ENCODE measurements at regions not wholly inside any gene's neighbourhood (a gene's known extent, or its start where the extent isn't known, plus 50 kb on each side); places are given as distances from the start of the nearest gene placed in this dataset.

DNA sequence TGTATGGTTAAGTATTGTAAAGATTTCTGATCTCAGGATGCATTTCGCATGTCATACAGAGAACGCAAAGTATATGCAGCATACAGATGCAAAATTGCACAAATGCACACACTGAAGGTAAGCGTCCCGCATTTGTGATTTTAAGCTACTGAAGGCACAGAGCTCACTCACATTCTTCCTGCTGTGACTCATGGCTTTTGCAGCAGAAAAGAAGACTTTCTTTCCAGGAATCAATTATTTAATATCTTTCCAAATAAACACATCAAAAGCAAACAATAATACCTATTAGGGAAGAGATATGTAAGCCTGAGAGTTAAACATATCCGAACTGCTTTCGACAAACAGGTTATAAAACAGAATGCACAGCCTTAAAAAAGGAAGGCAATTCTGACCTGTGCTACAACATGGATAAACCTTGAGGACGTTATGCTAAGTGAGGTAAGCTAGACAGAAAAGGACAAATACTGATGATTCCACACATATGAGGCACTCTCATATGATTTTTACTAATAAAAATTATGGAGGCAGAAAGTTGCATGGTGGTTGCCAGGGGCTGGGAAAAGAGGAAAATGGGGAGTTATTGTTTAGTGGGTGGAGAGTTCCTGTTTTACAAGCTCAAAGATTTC lies 109.0 kb downstream of the TFAP2A start:
- no peak for DNase-seq (ENCODE audit: low spot score)

DNA sequence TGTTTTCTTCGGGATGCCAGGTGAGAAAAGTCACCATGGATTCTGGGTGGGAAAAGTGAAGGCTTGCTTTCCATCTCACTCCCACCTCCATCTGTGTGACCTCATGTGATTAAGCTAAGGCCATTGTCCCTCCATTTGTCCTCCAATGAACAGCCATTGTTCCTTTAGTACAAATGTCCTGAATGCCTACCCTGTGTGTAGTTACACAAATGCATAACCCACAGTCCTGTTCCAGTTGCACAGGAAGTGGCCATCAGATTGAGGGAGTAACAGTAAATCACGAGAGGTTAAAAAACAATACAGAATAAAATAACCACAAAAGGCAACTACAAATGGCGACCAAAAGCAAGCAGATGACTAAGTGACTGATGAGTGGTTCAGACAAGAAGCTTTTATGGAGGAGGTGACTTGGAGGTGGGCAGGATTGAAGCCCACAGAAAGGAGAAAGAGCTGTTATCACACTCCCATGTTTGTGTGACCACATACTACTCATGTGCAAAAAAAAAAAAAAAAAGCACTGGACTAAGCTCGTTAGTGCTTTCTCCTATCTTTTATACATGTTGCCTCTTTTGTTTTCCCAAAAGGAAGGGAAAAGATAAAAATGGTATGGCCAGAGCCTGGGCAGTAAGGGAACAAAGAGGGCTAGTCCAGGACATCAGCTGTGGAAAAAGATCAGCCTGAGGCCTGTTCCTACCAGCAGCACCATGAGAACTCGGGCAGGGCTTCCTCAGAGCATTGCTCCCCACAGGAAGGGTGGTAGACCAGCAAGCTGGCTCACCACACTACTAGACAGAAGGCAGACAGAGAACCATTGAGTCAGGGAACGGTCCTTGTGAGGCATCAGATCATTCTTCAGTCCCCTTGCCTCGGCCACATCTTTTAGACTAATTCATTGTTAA lies 111.0 kb downstream of the TFAP2A start:
- DNase-seq (ENCODE audit: low spot score) = no peak

DNA sequence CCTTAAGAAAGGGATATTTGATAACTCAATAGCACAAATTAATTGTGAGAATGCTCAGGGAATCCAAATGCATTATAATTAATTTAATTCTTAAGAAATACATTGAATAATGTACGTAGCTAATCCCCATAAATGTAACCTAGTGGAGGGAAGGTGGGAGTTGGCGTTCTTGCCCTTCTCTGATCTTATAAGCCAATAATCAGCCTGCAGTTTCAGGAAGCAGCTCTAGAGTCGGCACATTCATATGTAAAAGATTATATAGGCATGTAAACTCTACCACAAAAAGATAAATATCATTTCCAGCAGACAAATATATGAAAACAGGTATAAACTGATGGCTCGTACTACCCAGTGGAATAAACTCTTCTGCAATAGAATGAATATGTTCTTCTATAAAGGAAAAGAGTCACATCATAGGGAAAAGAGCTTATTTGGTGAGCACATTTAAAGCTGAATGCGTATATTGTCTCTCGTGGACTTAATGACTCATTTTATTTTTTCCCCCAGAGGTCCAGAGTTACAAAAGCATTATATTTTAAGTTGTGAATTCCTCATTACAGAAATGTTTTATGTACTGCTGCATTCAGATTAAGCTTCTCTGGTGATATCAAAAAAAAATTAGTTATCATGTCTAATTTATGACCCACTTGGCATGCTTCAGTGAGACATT lies 112.2 kb downstream of the TFAP2A start:
- no peak for DNase-seq (ENCODE audit: low spot score)

DNA sequence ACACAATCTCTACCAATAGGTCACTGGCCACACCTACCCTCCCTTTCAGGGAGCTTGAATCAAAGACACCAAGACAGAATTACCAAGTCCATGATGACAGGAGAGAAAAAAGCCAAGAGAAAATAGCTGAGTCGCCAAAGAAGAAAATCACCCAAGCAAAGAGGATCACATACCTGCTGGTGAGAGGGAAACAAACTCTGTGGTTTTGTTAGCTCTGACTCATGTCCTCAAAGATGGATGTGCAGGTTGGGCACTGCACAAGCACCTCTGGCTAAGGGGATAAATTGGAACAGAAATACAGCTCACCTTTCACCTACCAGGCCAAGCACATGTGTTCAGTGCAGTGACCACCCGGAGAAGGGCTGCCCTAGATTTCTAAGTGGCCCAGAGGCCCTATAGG lies 114.8 kb downstream of the TFAP2A start:
- DNase-seq (ENCODE audit: low spot score) = no peak

DNA sequence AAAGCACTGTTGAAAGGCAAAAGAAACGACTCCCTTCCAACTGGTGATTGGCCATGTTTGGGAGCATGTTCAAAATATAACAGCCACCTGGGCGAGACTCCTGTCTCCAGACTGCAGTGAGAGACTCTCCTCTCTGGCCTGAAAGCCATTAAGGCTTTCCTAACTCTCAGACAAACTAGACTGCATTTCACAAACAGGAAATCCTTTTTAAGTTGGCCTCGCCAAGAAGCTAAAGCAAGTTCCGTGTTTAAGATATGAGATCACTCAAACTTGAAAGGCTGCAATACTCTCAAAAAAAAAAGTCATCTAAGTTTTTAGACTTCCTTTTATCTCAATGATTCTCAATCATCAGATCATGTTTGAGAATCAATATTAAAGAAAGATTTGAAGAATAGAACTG lies 117.0 kb downstream of the TFAP2A start:
- no peak for DNase-seq (ENCODE audit: low spot score)

DNA sequence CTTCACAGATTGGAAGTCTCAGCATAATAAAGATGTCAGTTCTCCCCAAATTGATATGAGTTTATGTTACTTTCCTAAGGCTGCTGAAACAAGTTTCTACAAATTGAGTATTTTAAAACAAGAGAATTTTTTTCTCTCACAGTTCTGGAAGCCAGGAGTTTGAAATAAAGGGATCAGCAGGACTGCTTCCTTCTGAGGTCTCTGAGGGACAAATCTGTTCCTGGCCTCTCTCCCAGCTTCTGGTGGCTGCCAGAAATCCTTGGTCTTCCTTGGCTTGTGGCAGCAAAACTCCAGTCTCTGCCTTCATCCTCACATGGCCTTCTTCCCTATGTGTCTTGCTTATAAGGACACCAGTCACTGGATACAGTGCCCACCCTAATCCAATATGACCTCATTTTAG lies 136.1 kb downstream of the TFAP2A start:
- DNase-seq (ENCODE audit: low spot score) = no peak

DNA sequence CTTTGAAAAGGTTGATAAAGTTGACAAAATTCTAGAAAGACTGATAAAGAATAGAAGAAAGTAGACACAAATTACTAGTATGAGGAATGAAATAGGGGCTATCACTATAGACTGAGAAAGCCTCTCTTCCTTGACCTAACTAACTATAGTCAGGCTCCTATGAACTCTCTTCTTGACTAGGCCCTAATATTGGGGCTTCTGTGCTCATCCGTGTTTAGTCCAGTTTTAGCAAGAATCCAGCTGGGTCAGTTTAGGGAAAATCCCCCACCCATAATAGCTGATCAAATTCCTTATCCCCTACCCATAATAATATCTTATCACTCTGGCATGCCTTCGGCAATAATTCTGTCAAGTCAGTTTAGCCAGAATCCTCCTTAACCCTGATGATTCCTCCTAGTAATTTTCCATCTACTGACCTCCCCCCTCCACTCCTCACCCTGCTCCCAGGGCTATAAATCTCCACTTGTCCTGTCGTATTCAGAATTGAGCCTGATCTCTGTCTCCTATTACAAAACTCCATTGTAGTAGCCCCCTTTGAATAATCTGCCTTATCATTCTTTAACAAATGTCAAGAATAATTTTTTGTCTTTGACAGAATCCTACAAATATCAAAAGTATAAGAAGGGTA lies 138.1 kb downstream of the TFAP2A start:
- no peak for DNase-seq (ENCODE audit: low spot score)

DNA sequence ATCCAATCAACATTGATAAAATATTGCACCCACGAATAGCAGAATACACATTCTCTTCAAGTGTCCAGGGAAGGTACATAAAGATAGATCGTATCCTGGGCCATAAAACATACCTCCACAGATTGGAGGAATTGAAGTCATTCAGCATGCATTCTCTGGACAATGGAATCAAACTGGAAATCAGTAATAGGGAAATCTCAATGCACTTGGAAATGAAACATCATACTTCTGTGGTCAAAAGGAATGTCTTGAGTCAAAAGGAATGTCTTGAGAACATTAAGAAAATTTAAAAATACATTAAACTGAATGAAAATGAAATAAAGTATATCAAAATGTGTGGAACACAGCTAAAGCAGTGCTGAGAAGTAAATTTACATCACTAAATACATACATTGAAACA lies 138.8 kb downstream of the TFAP2A start:
- DNase-seq (ENCODE audit: low spot score) = no peak

DNA sequence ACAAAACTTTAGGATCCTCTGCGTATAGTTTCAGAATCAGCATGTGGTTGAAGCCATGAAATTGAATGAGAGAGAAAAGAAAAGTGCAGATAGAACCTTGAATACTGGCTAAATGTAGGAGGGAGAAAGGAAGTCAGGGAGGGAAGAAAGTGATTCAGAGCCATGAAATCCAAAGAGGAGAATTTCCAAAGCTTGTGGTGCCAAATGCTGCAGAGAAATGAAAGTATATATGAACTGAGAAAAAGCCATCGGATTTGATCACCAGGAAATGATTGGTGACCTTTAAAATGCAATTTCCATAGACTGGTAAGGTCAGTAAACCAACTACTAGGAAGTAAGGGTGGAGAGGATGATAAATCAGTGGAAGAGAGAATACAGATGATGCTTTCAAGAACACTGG lies 142.3 kb downstream of the TFAP2A start:
- no peak for DNase-seq (ENCODE audit: low spot score)

DNA sequence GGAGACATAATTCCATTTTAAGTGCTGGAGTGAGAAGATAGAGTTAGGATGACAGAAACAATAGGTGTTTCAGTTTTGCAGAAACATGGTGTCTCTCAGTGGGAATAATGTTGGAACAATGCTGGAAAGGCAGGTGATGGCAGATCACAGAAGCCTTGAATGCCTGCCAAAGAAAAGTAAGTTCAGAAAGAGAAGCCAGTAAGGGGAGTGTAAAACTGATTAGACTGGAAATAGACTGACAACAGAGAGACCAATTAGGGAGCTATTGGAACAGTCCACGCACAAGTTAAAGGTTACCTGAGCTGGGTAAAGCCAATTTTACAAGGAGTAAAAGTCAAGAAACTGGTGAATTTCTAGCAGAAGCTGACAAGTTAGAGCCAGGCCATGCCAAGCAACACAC lies 142.9 kb downstream of the TFAP2A start:
- DNase-seq (ENCODE audit: low spot score) = no peak

DNA sequence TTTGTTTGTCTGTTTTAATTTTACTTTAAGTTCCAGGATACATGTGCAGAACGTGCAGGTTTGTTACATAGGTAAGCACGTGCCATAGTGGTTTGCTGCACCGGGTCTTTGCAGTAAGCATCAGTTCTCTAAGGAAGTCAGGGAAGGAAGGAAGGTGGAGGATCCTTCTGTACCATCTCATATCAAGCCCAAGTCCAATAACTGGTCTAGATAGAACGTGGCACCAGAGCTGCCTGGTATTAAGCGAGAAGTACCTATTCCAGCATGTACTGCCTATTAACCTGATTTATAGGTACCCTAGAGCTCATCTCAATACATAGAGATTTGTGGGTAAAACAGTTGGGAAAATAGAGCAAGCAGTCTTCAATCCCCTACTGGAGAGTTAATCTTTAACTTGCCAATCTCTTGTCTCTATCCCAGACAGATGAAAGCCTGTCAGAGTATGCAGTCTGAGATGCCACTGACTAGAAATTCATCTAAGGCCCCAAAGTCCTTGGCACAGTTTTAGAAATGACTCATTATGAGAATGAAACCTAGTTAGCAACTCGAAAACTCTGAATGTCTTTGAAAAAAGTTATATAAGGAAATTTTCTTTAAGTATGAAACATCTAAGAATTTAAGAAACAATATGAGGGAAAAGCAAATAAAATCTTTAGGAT lies 144.9 kb downstream of the TFAP2A start:
- no peak for DNase-seq (ENCODE audit: low spot score)

DNA sequence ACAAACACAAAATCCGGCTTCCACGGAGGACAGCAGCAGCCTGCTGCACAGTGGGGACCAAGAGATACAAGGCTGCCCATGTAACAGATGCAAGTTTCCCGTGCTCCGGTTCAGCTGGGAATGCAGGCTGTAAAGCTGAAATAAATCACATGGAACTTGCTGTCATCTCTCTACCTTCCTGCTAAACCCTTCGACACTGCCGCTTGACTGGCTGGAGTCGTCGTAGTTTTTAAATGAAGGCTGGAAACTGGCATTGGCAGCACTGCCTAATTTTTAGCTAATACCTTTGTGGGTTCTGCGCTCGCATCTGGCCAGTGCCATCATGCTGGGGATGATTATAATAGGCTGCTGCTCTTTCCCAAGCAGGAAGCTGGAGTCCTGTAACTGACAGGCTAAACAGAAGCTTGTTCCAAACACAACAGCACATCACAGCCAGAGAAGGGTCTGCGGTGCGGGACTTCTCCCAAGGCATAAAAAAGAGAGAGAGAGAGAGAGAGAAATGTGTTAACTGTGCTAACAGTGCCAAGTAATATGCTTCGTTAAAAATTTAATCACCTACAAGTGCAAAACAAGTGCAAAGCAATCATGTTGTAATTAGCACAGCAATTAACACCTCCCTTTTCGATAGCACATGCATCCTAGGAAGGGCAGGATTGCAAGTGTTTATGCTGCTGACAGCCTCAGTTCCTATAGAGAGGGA lies 146.1 kb downstream of the TFAP2A start:
- no peak for DNase-seq (ENCODE audit: low spot score)

DNA sequence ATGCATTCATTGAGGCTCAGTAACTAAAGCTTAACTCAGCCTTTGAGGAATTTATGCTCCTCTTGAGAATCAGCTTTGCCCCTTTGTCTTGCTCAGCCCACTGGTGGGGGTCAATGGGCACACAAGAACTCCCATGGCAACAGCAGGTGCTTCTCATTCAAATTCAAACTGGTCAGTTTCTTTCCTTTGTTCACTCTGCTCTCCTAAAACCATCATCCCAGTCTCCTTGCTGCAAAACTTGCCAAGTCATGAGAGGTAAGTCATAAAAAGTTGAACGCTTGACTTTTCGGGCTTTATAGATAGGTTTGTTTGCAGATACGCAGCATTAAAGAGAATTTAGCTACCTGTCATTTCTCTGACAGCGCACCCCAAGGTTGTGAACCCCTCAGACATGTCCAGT lies 146.8 kb downstream of the TFAP2A start:
- DNase-seq (ENCODE audit: low spot score) = no peak

DNA sequence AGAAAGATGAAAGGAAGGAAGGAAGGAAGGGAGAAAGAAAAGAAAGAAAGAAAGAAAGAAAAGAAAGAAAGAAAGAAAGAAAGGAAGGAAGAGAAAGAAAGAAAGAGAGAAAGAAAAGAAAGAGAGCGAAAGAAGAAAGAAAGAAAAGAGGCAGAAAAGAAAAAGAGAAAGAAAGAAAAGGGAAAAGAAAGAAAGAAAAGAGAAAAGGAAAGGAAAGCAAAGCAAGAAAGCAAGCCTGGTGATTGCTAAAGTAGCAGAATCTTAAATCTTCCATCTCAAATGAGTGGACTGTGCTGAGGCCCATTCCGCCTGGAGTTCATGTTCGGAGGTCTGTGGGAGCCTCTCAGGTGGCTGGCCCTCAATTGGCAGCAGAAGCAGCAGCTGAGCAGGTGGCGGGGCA lies 148.4 kb downstream of the TFAP2A start:
- DNase-seq (ENCODE audit: low spot score) = no peak

DNA sequence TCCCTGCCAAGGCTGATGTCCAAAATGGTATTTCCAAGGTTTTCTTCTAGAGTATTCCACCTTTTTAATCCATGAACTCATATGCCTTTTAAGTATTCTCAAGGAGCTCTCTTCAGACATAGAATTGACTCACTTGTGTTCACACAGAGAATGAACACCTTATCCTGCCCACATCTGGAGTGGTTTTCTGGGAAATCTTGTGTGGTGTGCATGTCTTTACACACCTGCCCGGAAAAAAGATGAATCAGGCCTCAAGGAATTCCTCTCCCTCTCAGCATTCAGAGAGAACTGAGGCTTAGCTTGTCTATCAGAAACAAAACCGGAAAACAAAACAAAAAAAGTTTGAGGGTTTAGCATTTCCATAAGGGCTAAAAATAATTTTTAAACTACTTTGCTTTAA lies 148.8 kb downstream of the TFAP2A start:
- no peak for DNase-seq (ENCODE audit: low spot score)

DNA sequence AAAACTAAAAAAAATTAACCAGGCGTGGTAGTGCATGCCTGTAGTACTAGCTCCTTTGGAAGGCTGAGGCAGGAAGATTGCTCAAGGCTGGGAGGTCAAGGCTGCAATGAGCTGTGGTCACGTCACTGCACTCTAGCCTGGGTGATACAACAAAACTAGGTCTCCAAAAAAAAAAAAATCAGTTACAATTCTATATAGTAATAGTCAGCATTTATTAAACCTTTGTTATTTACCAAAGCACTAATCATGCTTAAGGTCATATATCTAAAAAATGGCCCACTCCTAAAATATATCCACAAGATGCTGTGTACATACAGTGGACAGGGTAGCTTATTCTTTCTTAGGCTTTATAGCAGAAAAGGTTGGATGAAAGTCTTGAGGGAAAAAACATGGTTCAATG lies 152.4 kb downstream of the TFAP2A start:
- no peak for DNase-seq (ENCODE audit: low spot score)

DNA sequence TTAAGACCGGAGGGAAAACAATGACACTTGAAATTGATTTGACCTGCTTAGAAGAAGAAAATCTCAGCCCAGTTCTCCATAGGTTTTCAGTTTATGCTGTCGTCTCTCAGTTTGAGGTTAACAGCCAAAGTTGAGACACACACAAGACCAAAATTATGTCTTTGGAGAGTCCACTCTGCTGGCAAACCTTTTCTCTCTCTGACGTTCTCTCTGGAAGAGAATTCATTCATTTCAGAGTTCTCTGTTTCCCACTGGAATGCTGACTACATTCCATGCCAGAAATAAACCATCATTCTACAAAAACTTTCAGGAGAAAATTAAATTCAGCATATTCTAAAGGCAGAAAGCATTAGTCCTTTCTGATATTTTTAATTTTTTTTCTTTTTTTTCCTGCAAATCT lies 155.2 kb downstream of the TFAP2A start:
- DNase-seq (ENCODE audit: low spot score) = no peak

DNA sequence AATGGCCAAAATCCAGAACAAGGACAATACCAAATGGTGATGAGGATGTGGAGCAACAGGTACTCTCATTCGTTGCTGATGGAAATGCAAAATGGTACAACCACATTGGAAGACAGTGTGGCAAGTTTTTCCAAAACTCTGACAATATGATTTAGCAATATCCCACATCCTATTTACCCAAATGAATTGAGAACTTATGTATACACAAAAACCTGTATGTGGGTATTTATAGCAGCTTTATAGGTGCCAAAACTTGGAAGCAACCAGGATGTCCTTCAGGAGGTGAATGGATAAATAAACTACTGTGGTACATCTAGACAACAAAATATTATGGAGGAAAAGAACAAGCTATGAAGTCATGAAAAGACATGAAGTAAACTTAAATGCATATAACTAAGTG lies 156.5 kb downstream of the TFAP2A start:
- no peak for DNase-seq (ENCODE audit: low spot score)

DNA sequence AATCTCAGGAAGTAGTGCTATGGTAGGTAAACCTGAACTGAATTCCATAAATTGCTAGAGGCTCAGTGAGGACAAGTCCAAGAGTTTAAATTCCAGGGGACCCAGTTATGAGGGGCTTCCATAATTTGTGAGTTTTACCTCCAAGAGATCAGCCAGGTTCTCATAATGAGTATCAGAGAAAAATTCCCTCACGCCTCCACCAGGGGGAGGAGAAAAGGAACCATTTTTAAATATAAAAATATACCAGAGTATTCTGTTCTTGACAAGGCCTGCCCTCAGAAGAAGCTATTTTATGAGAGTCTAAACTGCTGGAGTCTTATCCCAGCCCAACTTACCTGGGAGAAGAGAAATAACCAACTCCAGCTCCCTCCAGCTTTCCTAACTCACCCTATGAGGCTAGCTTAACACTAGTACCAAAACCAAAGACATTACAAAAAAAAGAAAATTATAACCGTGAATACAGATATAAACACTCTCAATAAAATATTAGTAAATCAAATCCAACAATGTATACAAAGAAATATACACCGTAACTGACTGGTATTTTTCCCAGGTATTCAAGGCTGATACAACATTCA lies 158.7 kb downstream of the TFAP2A start:
- no peak for DNase-seq (ENCODE audit: low spot score)

DNA sequence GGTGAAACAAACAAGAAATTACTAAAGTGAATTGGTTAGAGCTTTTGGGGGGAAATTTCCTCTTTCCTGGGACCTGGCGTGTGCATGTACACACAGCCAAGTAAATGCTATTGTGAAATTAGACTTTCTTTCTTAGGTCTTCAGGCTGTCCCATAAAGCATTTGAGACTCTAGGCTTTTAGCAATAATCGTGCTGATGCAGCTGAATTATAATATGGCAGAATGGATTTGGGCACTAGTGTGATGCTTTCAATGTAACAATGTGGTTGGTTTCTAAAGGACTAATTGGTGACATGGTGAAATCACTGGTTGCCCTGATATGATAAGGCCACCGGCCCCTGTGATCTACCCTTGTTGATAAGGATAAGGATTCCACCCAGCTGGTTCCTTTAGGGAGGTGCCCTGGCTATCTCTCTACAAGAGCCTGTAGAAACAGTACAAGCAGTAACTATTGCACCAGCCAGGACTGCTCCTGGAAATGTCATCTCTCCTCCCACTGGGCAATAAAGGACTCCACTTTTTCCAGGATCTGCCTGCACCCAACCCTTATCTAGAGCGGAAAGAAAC lies 164.1 kb downstream of the TFAP2A start:
- DNase-seq (ENCODE audit: low spot score) = no peak

DNA sequence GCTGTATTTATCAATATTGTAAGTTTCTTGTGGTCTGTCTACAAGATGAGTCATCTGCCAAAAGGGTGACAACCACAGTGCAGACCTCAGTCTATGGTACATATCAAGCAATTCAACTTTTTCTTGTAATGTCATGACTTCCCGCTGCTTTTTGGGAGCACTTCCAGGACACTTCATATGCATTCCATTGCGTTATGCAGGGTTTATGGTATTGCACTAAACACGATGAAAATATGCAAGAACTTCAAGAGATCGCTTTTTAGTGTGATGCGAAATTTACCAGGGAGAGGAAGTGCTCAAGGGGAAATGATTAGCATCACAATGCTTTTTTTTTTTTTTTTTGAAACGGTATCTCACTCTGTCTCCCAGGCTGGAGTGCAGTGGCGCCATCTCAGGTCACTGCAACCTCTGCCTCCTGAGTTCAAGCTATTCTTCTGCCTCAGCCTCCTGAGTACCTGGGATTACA lies 166.5 kb downstream of the TFAP2A start:
- DNase-seq (ENCODE audit: low spot score) = no peak

Data from D341Med (cell line).